NCI-H2107 treated with DMSO at 0.1 percent for 48 hours (cell line): ENCODE measurements at regions not wholly inside any gene's neighbourhood (a gene's known extent, or its start where the extent isn't known, plus 50 kb on each side); places are given as distances from the start of the nearest gene placed in this dataset.
"Not testable (repeated sequence)": the region's sequence is repeated elsewhere in the genome, so short reads cannot be mapped to it uniquely, and the experiment has no call there.

Experiments used
- DNase-seq: peaks from one replicate; lab custom pipeline; 2025; ENCODE audit not compliant: unreplicated experiment; lab: John Stamatoyannopoulos, UW

DNA sequence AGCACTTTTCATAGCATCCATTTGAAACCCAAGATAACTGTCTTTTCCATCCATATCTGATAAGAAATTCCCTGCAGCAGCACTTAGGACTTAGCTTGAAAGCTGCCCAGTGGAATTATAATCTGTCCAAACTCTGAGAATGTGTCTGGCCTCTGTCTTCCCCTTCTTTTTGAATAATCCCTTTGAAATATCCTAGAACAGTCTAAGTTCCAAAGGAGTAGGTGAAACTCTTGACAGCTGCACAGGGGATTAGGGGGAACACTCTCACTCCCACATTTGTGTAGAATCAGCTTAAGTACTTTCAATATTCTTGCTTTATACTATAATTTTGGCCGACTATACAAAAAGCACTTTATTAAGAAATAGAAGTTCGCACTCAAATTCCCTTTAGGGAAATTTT, 157.7 kb downstream of the PAPSS1 start:
- no peak for DNase-seq

DNA sequence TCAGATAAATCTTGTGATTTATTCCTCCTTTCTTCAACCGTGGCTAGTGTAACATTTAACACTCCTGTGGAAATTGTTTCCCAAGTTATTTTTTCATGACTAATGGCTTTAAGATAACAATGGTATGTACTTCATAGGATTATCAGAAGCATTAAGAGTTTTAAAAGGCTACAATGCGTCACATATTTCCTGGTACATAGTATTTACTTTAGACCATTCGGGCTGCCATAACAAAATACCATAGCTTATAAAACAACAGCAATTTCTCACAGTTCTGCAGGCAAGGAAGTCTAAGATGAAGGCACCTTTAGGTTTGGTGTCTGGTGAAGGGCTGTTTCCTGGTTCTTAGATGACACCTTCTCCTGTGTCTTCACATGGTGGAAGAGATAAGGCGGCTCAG, 158.6 kb downstream of the PAPSS1 start:
- DNase-seq: no peak

DNA sequence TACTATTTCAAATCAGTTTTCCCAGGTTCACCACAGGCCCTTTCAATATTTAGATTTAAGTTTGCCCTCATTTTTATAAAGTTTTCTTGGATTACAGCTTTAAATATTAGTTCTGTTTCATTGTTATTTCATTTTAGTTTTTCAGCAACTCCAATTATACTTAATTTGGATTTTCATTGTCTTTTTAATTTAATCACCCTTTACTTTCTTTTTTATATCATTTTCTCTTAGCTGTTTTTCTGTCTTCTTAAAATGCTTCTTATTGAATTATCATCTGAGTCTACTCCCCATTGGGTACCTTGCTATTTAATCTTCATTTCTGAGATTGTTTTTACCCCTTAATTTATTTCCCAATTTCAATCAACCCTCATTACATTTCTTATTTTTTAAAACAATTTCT, 160.4 kb downstream of the PAPSS1 start:
- DNase-seq: no peak

DNA sequence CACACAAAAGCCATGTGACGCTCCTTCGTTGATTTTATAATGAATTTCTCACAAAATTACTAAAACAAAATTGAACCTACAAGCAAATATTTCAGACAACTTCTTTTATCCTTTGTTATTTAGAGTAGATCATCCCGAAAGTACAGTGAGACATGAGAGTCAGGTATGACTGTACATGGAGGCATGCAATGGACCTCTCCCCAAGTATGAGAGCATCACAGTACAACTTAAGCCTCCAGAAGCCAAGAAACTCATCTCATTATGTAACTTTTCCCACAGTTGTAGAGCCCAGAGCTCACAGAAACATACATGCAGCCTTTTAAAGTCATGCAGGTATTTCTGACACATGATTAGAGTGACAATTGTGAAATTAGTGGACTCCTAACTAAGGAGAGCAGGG, 167.7 kb downstream of the PAPSS1 start:
- DNase-seq: no peak

- no peak for DNase-seq
Measured at GRCh38 chr4:107548211-107548905, 171.7 kb downstream of the PAPSS1 start.

DNA sequence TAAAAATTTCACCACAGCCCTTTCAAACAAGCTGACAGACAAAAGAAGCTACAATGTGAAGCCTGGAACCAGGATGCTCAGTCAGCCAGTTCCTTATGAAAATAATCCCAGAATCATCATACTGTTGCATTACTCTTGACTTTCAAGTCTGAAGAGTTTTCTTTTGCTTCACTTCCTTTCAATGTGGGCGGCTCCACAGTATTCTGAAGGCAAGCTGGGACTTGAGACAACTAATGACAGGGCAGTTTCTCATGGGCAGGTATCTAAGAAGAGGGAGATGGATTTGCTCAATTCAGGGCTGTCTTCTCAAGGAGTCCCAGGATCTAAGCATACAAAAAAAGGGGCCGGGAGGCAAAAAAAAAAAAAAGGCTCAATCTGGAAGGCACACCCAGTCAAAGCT, 173.4 kb downstream of the PAPSS1 start:
- no peak for DNase-seq

- no peak for DNase-seq
Measured at GRCh38 chr4:107541511-107541910, 178.5 kb downstream of the PAPSS1 start.

DNA sequence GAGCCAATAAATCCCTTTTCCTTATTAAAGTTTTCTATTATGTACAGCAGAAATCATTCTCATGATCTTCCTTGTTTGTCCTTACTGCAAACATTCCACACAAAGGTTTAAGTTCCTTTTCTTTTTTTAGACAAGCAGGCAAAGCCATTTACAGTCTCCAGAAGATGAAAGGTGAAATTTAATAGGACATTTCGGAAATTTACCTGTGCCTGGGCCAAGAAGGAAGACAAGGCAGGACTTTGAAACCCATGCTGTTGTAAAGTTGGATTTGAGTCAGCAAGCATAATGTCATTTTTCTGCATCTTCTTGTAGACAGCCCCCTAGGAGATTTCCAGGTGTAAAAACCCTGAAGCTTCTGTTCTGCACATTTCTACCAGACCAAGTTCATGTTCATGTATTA, 188.1 kb downstream of the PAPSS1 start:
- DNase-seq: no peak

DNA sequence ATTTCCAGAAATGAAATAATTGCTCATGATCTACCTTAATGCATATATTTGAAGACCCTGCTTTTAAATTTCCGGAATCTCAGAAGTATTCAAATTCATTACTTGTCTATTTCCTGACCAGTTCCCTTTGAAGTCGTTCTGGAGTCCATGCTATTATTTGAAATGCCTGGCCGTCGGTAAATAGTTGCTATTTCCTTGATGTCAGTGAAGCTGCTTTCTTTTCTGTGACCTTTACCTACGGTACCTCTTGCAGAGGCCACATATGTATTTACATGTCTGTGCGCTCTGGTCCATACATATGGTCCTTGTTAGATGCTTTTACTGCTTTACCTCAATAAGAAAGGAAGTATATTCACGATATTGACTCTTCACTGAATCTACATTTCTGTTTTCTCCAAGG, 199.7 kb downstream of the PAPSS1 start:
- no peak for DNase-seq

DNA sequence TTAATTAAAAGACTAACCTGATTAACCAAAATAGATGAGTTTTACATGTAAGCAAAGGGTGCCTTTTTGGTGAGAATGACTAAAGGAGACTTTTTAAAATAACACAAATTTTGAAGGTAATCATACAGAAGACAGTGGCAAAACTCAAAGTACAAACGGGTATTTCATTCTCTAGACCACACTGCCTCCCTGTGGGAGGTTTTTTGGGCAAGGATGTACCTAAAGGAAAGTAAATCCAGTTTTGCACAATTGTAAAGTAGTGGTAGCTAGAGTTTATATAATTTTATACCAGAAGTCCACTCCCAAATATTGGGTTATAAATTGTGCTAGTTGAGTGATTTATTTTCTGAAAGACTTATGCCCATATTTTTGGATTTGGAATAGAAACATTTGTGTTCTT, 201.0 kb downstream of the PAPSS1 start:
- no peak for DNase-seq

DNA sequence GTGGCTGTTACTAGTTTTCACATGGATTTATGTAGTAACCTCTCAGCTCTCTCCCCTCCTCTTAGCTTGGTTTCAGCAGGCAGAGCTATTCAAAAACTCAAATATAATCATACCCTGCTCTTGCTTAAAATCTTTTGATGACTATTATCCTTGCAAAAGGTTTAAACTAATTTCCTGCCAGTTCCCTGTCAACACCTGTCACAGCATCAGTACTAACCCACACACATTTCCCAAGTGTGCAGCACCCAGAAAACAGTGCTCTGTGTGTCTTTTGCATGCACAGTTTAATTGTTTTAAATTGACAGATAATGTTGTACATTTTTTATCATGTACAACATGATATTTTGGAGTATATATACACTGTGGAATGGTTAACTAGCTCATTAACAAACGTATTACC, 202.0 kb downstream of the PAPSS1 start:
- DNase-seq: no peak

- no peak for DNase-seq
Measured at GRCh38 chr4:107512549-107512948, 207.5 kb downstream of the PAPSS1 start.

DNA sequence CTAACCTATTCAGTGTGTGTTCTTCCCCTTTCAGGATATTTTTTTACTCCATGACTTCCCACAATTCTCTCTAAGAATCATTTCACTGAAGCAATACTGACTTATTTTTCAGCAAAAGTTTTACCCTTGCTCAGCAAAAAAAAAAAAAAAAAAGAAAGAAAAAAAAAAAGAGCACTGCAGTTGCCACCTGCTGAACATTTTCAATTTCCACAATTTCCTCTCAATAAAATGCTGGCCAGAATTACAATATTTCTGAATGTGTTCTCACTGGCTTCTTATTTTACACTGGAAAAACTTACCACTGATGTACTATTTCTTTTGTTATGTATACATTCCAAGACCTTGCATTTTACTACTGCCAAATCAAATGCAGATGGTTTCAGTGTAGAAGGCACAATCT, 210.4 kb downstream of the PAPSS1 start:
- no peak for DNase-seq

GRCh38 chr4:107500551-107500950, 219.5 kb downstream of the PAPSS1 start:
- no peak for DNase-seq

DNA sequence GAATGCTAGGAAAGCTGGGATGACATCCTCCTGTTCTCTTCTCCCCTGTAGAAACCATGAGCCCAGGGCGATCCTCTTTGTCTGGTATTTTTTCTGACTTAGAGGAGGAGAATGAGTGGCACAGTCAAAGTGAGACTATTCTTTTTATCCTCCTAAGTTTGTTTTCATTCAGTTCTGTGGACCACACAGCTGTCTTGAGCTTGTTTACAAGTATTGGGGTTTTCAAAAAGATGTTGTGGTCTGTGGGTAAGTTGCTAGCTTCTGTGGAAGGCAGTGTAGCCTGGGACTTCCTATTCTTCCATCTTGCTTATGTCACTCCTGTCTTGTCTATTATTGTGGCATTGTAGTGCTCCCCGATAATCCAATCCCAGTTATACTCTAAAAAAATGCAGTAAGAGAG, 223.0 kb downstream of the PAPSS1 start:
- no peak for DNase-seq

DNA sequence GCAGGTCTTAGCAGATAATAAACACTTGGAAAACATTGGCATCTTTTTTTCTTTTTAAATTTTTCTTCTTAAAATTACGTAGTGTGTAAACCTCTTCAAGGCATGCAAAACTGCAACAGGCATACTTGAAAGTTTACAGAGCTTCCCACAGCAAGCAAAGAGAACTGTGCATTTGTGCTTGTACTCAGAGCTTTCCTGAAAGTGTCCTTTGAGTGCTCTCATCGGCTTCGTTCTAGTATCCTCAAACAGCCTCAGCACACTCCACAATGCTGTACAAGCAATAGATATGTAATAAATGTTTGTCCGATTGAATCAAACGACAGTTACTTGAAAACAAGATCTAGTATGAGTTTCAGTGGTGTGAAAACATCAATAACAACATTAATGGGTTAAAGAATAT, 227.5 kb downstream of the PAPSS1 start:
- DNase-seq: no peak

DNA sequence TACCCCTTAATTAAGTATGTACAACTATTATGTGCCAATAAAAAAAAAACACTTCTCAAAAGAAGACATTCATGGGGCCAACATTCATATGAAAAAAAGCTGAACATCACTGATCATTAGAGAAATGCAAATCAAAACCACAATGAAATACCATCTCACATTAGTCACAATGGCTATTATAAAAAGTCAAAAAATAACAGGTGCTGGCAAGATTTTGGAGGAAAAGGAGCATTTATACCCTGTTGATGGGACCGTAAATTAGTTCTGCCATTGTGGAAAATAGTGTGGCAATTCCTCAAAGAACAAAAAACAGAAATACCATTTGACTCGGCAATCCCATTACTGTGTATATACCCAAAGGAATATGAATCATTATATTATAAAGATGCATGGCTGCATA, 229.9 kb downstream of the PAPSS1 start:
- DNase-seq: no peak

GRCh38 chr4:107483621-107484020, 236.4 kb downstream of the PAPSS1 start:
- not testable (repeated sequence) for DNase-seq

GRCh38 chr4:107482546-107482945, 237.5 kb downstream of the PAPSS1 start:
- DNase-seq: no peak

DNA sequence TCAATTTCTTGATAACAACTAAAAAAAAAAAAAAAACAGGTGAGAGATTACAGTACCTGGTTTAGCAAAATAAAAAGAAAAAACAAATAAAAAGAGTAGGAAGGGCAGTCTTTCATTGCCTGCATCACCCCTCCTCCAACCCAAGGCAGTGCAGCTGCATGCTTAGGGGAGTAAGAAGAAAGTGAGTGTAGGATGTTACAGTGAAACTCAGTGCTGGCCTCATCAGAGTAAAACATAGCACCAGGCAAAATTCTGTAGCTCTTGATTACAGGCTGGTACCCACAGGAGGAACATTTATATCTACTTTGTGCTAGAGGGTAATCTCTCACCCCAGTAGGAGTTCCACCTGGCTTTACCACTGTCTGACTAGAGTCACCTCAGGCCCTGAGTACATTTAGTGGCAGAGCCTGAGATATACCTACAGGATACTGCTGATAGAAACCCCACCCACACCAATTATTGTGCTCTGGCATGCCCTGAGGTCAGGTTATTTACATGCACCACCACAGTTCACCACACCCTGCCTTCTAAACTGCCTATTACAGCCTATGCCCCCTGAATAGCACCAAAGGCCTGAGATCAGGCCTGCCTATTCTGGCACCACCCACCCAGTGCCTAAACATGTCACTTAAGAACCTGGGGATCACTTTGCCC, 241.6 kb downstream of the PAPSS1 start:
- no peak for DNase-seq

- no peak for DNase-seq
Measured at GRCh38 chr4:107473126-107473525, 246.9 kb downstream of the PAPSS1 start.

DNA sequence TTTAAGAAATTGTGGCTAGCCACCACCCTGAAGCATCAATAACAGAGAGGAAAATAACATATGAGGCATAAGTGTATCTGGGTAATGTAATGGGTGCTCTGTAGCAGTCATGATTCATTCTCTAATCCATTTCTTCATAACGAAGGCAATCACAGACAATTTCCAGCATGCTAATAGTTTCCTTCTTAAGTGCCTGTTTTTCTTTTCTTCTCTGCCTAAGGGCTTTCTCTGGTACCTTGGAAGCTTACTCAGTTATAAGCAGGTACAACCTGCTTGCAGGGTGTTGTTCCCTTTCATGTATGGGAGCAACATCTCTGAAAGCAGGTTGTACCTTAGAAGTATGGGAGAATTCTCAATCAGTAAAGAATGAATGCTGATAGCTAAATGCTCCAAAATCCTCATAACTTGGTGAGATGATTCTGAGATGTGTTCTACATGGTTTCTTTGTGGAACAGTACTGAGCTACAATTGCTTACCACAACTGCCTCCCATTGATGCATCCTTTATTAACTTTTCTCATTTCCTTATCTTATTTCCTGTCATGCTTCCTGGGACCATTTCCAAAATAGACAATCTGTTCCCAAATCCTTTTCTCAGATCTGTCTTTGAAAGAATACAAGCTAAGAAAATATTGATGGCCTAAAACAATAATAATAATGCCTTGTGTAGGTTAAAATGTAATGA, 247.6 kb downstream of the PAPSS1 start:
- DNase-seq: no peak
